ENCODE measurements at regions not wholly inside any gene's neighbourhood (a gene's known extent, or its start where the extent isn't known, plus 50 kb on each side); places are given as distances from the start of the nearest gene placed in this dataset.

DNA sequence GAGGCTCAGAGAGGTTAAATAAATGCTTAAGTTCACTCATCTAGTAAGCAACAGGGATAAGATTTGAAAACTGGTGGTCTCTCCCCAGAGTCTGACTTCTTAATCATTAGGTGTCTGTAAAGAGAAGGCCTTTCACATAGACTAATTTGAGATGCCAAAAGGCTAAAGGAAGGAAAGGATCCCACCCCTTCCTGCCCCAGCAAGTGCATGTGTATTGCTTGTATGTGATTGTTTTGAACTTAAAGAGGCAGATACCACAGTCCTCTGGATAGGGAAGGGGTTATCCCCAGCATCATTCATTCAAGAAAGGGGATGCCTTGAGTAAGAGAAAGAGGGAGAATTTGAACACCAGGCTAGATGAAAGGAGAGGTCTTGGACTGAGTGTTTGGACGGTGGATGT lies 192.0 kb downstream of the OGFRL1 start:
- H3K4me3 ChIP-seq: no peak overlapping the region
- H3K27me3 ChIP-seq: no peaks in the 10 kb centered on the region
- H3K9me3 ChIP-seq: no peaks in the 10 kb centered on the region
- peaks cover 21 to 30% of the 10 kb centered on the region in 2 donors for H3K4me1 ChIP-seq
- no peak for DNase-seq
- H3K36me3 ChIP-seq: no peaks in the 10 kb centered on the region
- peak overlapping the region; percentile 49 to 81 for H3K27ac ChIP-seq
- ATAC-seq: no peak
- TF ChIP-seq, protein P1, sequence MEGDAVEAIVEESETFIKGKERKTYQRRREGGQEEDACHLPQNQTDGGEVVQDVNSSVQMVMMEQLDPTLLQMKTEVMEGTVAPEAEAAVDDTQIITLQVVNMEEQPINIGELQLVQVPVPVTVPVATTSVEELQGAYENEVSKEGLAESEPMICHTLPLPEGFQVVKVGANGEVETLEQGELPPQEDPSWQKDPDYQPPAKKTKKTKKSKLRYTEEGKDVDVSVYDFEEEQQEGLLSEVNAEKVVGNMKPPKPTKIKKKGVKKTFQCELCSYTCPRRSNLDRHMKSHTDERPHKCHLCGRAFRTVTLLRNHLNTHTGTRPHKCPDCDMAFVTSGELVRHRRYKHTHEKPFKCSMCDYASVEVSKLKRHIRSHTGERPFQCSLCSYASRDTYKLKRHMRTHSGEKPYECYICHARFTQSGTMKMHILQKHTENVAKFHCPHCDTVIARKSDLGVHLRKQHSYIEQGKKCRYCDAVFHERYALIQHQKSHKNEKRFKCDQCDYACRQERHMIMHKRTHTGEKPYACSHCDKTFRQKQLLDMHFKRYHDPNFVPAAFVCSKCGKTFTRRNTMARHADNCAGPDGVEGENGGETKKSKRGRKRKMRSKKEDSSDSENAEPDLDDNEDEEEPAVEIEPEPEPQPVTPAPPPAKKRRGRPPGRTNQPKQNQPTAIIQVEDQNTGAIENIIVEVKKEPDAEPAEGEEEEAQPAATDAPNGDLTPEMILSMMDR (IDR thresholded peaks at IDR 0.05): no peak
- intact Hi-C loops (cut with DNase I): loop anchor here in 1 of 2 donors (10.0 kb wide), 1 partner anchor 106 kb away; no protein-coding TSS in a partner anchor

DNA sequence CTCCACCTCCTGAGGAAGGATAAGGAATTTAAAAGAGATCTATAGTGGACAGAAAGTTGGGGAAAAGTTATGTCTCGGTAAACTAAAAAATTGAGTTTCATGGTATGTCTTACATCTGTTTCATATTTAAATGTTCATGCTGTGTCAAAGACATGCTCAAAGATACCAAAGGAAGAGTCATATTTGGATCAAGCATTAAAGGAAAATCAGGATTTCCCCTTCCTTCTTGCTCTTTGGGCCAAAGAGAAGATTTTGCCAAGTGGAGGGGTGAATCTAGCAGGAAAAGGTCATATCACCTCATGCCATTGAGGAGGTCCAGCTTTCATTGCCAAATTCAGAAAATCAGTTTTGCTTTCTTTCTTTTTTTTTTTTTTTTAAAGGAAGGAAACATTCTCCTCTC lies 192.4 kb downstream of the OGFRL1 start:
- no peaks in the 10 kb centered on the region for H3K36me3 ChIP-seq
- no peak overlapping the region for H3K4me3 ChIP-seq
- no peaks in the 10 kb centered on the region for H3K27me3 ChIP-seq
- no peak for ATAC-seq
- TF ChIP-seq, protein P1 (IDR thresholded peaks at IDR 0.05): no peak
- H3K4me1 ChIP-seq: peaks cover 21 to 30% of the 10 kb centered on the region in 2 donors
- H3K27ac ChIP-seq: peak overlapping the region; percentile 49 to 81
- intact Hi-C loops (cut with DNase I): loop anchor here in 1 of 2 donors (10.0 kb wide), 1 partner anchor 106 kb away; no protein-coding TSS in a partner anchor
- DNase-seq: no peak
- H3K9me3 ChIP-seq: no peaks in the 10 kb centered on the region

DNA sequence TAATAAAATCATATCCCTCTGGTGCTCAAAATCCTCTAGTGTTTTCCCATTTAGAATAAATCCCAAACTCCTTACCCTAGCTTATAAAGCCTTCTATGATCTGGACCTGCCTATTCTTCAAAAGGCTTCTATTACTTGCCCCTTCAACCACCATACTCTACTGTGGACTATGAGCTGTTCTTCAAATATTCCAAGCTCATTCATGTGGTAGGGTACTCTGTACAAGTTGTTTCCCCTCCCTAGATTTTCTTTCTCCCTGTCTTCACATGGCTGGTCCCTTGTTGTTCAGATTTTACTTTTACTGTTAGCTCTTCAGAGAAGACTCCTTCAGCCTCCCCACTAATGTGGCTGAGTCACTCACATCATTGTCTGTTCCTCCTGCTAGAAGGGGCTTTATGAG lies 193.2 kb downstream of the OGFRL1 start:
- H3K27ac ChIP-seq: peak overlapping the region in 1 of 2 donors; percentile 30
- ATAC-seq (no peak), DNase-seq (no peak)
- no peaks in the 10 kb centered on the region for H3K36me3 ChIP-seq
- TF ChIP-seq, protein P1 (IDR thresholded peaks at IDR 0.05): no peak
- no peaks in the 10 kb centered on the region for H3K9me3 ChIP-seq
- H3K27me3 ChIP-seq: no peaks in the 10 kb centered on the region
- no peak overlapping the region for H3K4me3 ChIP-seq
- H3K4me1 ChIP-seq: peaks cover 21 to 30% of the 10 kb centered on the region in 2 donors
- intact Hi-C loops (cut with DNase I): loop anchor here in 1 of 2 donors (10.0 kb wide), 1 partner anchor 107 kb away; no protein-coding TSS in a partner anchor

DNA sequence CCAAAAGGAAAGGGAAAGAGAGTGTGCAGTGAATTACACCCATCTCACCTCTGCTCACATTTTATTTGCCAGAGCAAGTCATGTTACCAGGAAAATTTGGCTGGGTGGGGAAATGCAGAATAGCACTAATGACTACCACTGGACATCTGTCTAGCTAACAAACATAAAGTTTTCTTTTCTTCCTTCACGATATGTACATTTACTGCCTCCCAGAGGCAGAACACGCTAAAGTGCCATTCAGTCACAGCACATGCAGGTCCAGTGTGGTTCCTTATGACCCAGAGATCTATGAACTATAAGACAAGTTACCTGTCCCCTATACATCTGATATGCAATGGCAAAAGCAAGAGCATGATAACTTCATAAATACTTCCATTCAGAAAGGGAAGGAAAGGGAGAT lies 194.1 kb downstream of the OGFRL1 start:
- intact Hi-C loops (cut with DNase I): loop anchor here in 1 of 2 donors (10.0 kb wide), 1 partner anchor 108 kb away; no protein-coding TSS in a partner anchor
- no peaks in the 10 kb centered on the region for H3K27me3 ChIP-seq
- TF ChIP-seq, protein P1 (IDR thresholded peaks at IDR 0.05): no peak
- ATAC-seq (peak; percentile 26), DNase-seq (no peak)
- H3K36me3 ChIP-seq: no peaks in the 10 kb centered on the region
- peak overlapping the region in 1 of 2 donors; percentile 30 for H3K27ac ChIP-seq
- peaks cover 21 to 27% of the 10 kb centered on the region in 2 donors for H3K4me1 ChIP-seq
- H3K9me3 ChIP-seq: no peaks in the 10 kb centered on the region
- H3K4me3 ChIP-seq: no peak overlapping the region

DNA sequence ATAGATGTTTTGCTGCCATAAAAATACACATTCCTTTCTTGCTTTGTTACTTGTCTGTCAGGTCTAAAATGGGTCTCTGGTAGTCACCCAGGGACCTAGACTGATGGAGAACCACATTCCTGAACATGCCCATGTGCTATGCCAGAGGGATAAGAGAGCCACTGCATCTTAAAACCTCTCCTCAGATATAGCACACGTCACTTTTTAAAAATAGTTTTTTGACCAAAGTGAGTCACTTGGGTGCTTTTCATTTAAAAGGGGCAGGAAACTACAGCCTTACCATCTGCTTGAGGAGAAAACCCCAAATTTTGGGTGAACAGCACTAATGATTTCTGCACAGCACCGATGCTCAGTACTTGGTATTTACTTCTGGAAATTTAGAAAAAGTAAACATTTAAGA lies 197.8 kb downstream of the OGFRL1 start:
- H3K9me3 ChIP-seq: no peaks in the 10 kb centered on the region
- peaks cover under 1 to 10% of the 10 kb centered on the region in 2 donors for H3K4me1 ChIP-seq
- ATAC-seq (no peak), DNase-seq (no peak)
- H3K36me3 ChIP-seq: no peaks in the 10 kb centered on the region
- H3K27ac ChIP-seq: no peak overlapping the region
- no peak overlapping the region for H3K4me3 ChIP-seq
- no peaks in the 10 kb centered on the region for H3K27me3 ChIP-seq
- TF ChIP-seq, protein P1 (IDR thresholded peaks at IDR 0.05): no peak
- intact Hi-C loops (cut with DNase I): loop anchor here in 1 of 2 donors (10.0 kb wide), 1 partner anchor 112 kb away; no protein-coding TSS in a partner anchor

Measured in left lung (tissue), 4 donors.